GM23338 (cell line): ENCODE measurements at regions not wholly inside any gene's neighbourhood (a gene's known extent, or its start where the extent isn't known, plus 50 kb on each side); places are given as distances from the start of the nearest gene placed in this dataset.

ENCODE experiments used
- ATAC-seq: fragments of 200-7000 bp; cut with Tn5 transposase; 3 replicates; pipeline ENCODE4 v1.9.1; 2020
- DNase-seq: peaks from one replicate; pipeline ENCODE4 v3.0.0-alpha.2; 2015; ENCODE audit warnings: low spot score
- H2AFZ ChIP-seq: fragments of 200-600 bp; sonication (generic); 2 replicates; pipeline ENCODE4 v1.8.0; 2016; ENCODE audit warnings: antibody characterized with exemption, mild to moderate bottlenecking, moderate library complexity
- H3F3A ChIP-seq: fragments of 200-600 bp; sonication (generic); replicated peaks from 2 replicates; pipeline ENCODE4 v1.8.0; 2017; ENCODE audit warnings: antibody characterized with exemption, mixed run types, low read depth
- H3K27ac ChIP-seq: fragments of 200-600 bp; sonication (generic); 2 replicates; pipeline ENCODE4 v1.6.1; 2016; ENCODE audit warnings: low read depth
- H3K27me3 ChIP-seq: fragments of 200-600 bp; sonication (generic); 2 replicates; pipeline ENCODE4 v1.8.0; 2016; ENCODE audit warnings: mild to moderate bottlenecking, mixed run types, moderate library complexity; ENCODE audit not compliant: insufficient read depth
- H3K36me3 ChIP-seq: fragments of 200-600 bp; sonication (generic); 2 replicates; pipeline ENCODE4 v1.8.0; 2016; ENCODE audit warnings: mild to moderate bottlenecking; ENCODE audit not compliant: insufficient read depth
- H3K4me1 ChIP-seq: fragments of 200-600 bp; sonication (generic); 2 replicates; pipeline ENCODE4 v1.8.0; 2016; ENCODE audit warnings: mild to moderate bottlenecking, moderate library complexity; ENCODE audit not compliant: insufficient read depth
- H3K4me2 ChIP-seq: fragments of 200-600 bp; sonication (generic); 2 replicates; pipeline ENCODE4 v1.7.1; 2017; ENCODE audit warnings: mixed run types
- H3K4me3 ChIP-seq: fragments of 200-600 bp; sonication (generic); 2 replicates; pipeline ENCODE4 v1.6.1; 2016; ENCODE audit warnings: mixed run types
- H3K79me2 ChIP-seq: fragments of 200-600 bp; sonication (generic); replicated peaks from 2 replicates; pipeline ENCODE4 v1.8.0; 2017; ENCODE audit warnings: mild to moderate bottlenecking; ENCODE audit not compliant: insufficient read depth
- H3K9me2 ChIP-seq: fragments of 200-600 bp; sonication (generic); 2 replicates; pipeline ENCODE4 v1.8.0; 2017; ENCODE audit not compliant: insufficient read depth
- H4K20me1 ChIP-seq: fragments of 200-600 bp; sonication (generic); replicated peaks from 2 replicates; pipeline ENCODE4 v1.8.0; 2017; ENCODE audit warnings: mild to moderate bottlenecking; ENCODE audit not compliant: insufficient read depth
- H3K27ac Mint-ChIP-seq: 2 replicates; pipeline ENCODE4 v1.8.0; 2020; ENCODE audit warnings: inconsistent platforms, mild to moderate bottlenecking, moderate library complexity, mixed read lengths
- H3K27me3 Mint-ChIP-seq: 3 replicates; pipeline ENCODE4 v1.8.0; 2022; ENCODE audit warnings: low read depth, mild to moderate bottlenecking, moderate library complexity, mixed read lengths, inconsistent platforms; ENCODE audit not compliant: insufficient read depth, poor library complexity
- H3K36me3 Mint-ChIP-seq: 3 replicates; pipeline ENCODE4 v1.8.0; 2021; ENCODE audit warnings: low read depth, mild to moderate bottlenecking, inconsistent platforms, moderate library complexity, mixed read lengths
- H3K4me1 Mint-ChIP-seq: 3 replicates; pipeline ENCODE4 v1.8.0; 2020; ENCODE audit warnings: mild to moderate bottlenecking, inconsistent platforms, mixed read lengths
- H3K4me3 Mint-ChIP-seq: 3 replicates; pipeline ENCODE4 v1.8.0; 2021; ENCODE audit warnings: moderate library complexity, mild to moderate bottlenecking, inconsistent platforms, mixed read lengths
- H3K9me3 Mint-ChIP-seq: 3 replicates; pipeline ENCODE4 v1.8.0; 2020; ENCODE audit warnings: moderate library complexity, mild to moderate bottlenecking, inconsistent platforms, mixed read lengths
- CTCF ChIP-seq, 2 experiments: fragments of 200-600 bp in 1 of 2; sonication (generic) in 1 of 2; conservative IDR thresholded peaks; 2 replicates each; pipeline versions ENCODE4 v1.5.1 to v1.6.1; 2016 to 2017; ENCODE audit warnings: antibody characterized with exemption in 2 of 2, low read depth in 2 of 2, mild to moderate bottlenecking in 2 of 2, moderate library complexity in 1 of 2
- EZH2 ChIP-seq: fragments of 200-600 bp; sonication (generic); IDR thresholded peaks from one replicate; pipeline ENCODE4 v1.8.0; 2017; ENCODE audit warnings: antibody characterized with exemption, mild to moderate bottlenecking, low read depth; ENCODE audit not compliant: unreplicated experiment
- EZH2phosphoT487 ChIP-seq: fragments of 200-600 bp; sonication (generic); IDR thresholded peaks from one replicate; pipeline ENCODE4 v1.8.1; 2018; ENCODE audit warnings: antibody characterized with exemption; ENCODE audit not compliant: unreplicated experiment
- JUNB ChIP-seq: IDR thresholded peaks from one replicate; pipeline ENCODE4 v1.6.1; 2016; ENCODE audit warnings: antibody characterized with exemption; ENCODE audit not compliant: unreplicated experiment
- POLR2AphosphoS5 ChIP-seq: IDR thresholded peaks from 2 replicates; pipeline ENCODE4 v1.6.1; 2016; ENCODE audit warnings: antibody characterized with exemption, low read depth
- REST ChIP-seq: IDR thresholded peaks from one replicate; pipeline ENCODE4 v1.6.1; 2018; ENCODE audit warnings: antibody characterized with exemption; ENCODE audit not compliant: unreplicated experiment
- STAT1 ChIP-seq: IDR thresholded peaks from one replicate; pipeline ENCODE4 v1.6.1; 2016; ENCODE audit warnings: antibody characterized with exemption; ENCODE audit not compliant: unreplicated experiment
- ZNF462 ChIP-seq: fragments of 250-450 bp; sonication (Bioruptor Pico); IDR thresholded peaks from 2 replicates; pipeline ENCODE4 v1.5.0; 2020; ENCODE audit warnings: mild to moderate bottlenecking, moderate library complexity

- no peak overlapping the region for H2AFZ ChIP-seq
- H3K27me3 Mint-ChIP-seq: peaks cover 2% of the 10 kb centered on the region
- H3K27ac ChIP-seq: no peak overlapping the region
- no peaks in the 10 kb centered on the region for H3F3A ChIP-seq
- H3K27ac Mint-ChIP-seq: no peak overlapping the region
- peaks cover 54% of the 10 kb centered on the region for H3K9me3 Mint-ChIP-seq
- peaks cover 31% of the 10 kb centered on the region for H3K36me3 Mint-ChIP-seq
- ATAC-seq (no peak), DNase-seq (peak; percentile 8)
- TF ChIP-seq POLR2AphosphoS5 (no peak), EZH2phosphoT487 (no peak), STAT1 (no peak), REST (no peak), EZH2 (no peak), JUNB (no peak), CTCF (conservative IDR thresholded peaks at IDR 0.05; ENCODE audit: low read depth in 2 of 2) (no peak), ZNF462 (no peak)
- H3K36me3 ChIP-seq: no peaks in the 10 kb centered on the region
- no peaks in the 10 kb centered on the region for H3K9me2 ChIP-seq
- no peak overlapping the region for H3K4me2 ChIP-seq
- no peak overlapping the region for H3K4me3 Mint-ChIP-seq
- H3K27me3 ChIP-seq: no peaks in the 10 kb centered on the region
- H3K79me2 ChIP-seq: no peaks in the 10 kb centered on the region
- H3K4me3 ChIP-seq: no peak overlapping the region
- H4K20me1 ChIP-seq: no peaks in the 10 kb centered on the region
- no peaks in the 10 kb centered on the region for H3K4me1 Mint-ChIP-seq
- no peaks in the 10 kb centered on the region for H3K4me1 ChIP-seq
These were observed 284.1 kb downstream of the ANTXR2 start for GRCh38 chr4:79788884-79789283.
